HCT116 (cell line): ENCODE measurements at regions not wholly inside any gene's neighbourhood (a gene's known extent, or its start where the extent isn't known, plus 50 kb on each side); places are given as distances from the start of the nearest gene placed in this dataset.
A peak's percentile ranks its signal among the peaks of the same experiment; 100 is the strongest.
"Not testable (repeated sequence)": the region's sequence is repeated elsewhere in the genome, so short reads cannot be mapped to it uniquely, and the experiment has no call there.

Source experiments
- ATAC-seq: fragments of 200-7000 bp; cut with Tn5 transposase; 2 replicates; pipeline ENCODE4 v1.9.1; 2020; ENCODE audit warnings: mild to moderate bottlenecking, moderate library complexity
- BruUV-seq: library from RNA; stranded (reverse); fragments of 400-500 nt; replicated peaks from 2 replicates; lab custom pipeline; 2021; lab: Mats Ljungman, UMichigan
- CTCF ChIA-PET: fragments of 300-600 bp; sonication (Branson Sonifier 250); formaldehyde crosslinking; loops from one replicate; lab custom pipeline; 2021; ENCODE audit warnings: antibody characterized with exemption; lab: Charles Lee
- POLR2A ChIA-PET: fragments of 300-600, 350-600 bp; sonication (Branson Sonifier 250); formaldehyde crosslinking; loops from one replicate; lab custom pipeline; 2021; ENCODE audit warnings: antibody characterized with exemption; lab: Charles Lee
- RAD21 ChIA-PET, 2 experiments: fragments of 300-600 bp; sonication (Branson Sonifier 250); formaldehyde crosslinking; loops; one replicate each; lab custom pipeline; 2023; ENCODE audit warnings: low total read pairs in 2 of 2; ENCODE audit not compliant: uncharacterized antibody in 2 of 2, unreplicated experiment in 2 of 2, low non-redundant PET in 1 of 2; lab: Charles Lee
- DNase-seq: peaks from one replicate; pipeline ENCODE4 v3.0.0-alpha.2; 2010; ENCODE audit warnings: low read depth, low spot score
- H2AFZ ChIP-seq: fragments of 200-600 bp; shearing (Covaris generic), sonication (generic); 2 replicates; pipeline ENCODE4 v1.6.1; 2017; ENCODE audit warnings: low read depth, mixed run types, mixed read lengths, antibody characterized with exemption, low read length; ENCODE audit not compliant: poor library complexity, severe bottlenecking
- H3K27ac ChIP-seq: 2 replicates; pipeline ENCODE4 v1.5.1; 2012; ENCODE audit warnings: low read depth, low read length
- H3K27me3 ChIP-seq: fragments of 200-600 bp; sonication (generic); 2 replicates; pipeline ENCODE4 v1.6.1; 2016; ENCODE audit warnings: mixed run types, low read length, mixed read lengths; ENCODE audit not compliant: insufficient read depth
- H3K36me3 ChIP-seq, 2 experiments: fragments of 200-500 bp in 1 of 2; fragments of 200-600 bp in 1 of 2; sonication (Bioruptor generic) in 1 of 2; sonication (generic) in 1 of 2; 2 replicates each; pipeline versions ENCODE4 v1.5.1 to v1.6.1; 2014 to 2016; ENCODE audit warnings: low read length in 2 of 2, inconsistent platforms in 1 of 2, mixed read lengths in 1 of 2, mixed run types in 1 of 2; ENCODE audit not compliant: insufficient read depth in 2 of 2, control insufficient read depth in 1 of 2
- H3K4me1 ChIP-seq, 2 experiments: fragments of 200-600 bp in 1 of 2; sonication (generic) in 1 of 2; 2 replicates each; pipeline versions ENCODE4 v1.5.1 to v1.6.1; 2012 to 2017; ENCODE audit warnings: low read length in 2 of 2, inconsistent platforms in 1 of 2, mild to moderate bottlenecking in 1 of 2, mixed read lengths in 1 of 2, mixed run types in 1 of 2, moderate library complexity in 1 of 2; ENCODE audit not compliant: insufficient read depth in 2 of 2, control insufficient read depth in 1 of 2
- H3K4me2 ChIP-seq: fragments of 200-600 bp; sonication (generic); 2 replicates; pipeline ENCODE4 v1.6.1; 2017; ENCODE audit warnings: mixed run types, low read length, mixed read lengths
- H3K4me3 ChIP-seq, 2 experiments: fragments of 200-600 bp in 1 of 2; sonication (generic) in 1 of 2; replicated peaks in 1 of 2; 2 replicates each; pipeline ENCODE4 v1.5.1; 2011 to 2016; ENCODE audit warnings: low read length in 2 of 2, control low read depth in 1 of 2, low read depth in 1 of 2, mild to moderate bottlenecking in 1 of 2, mixed read lengths in 1 of 2, mixed run types in 1 of 2
- H3K79me2 ChIP-seq: fragments of 200-600 bp; sonication (generic); 2 replicates; pipeline ENCODE4 v1.6.1; 2017; ENCODE audit warnings: mild to moderate bottlenecking, mixed run types, low read length, moderate library complexity, mixed read lengths; ENCODE audit not compliant: insufficient read depth
- H3K9ac ChIP-seq: fragments of 200-600 bp; sonication (generic); 2 replicates; pipeline ENCODE4 v1.6.1; 2016; ENCODE audit warnings: low read length, mixed read lengths
- H3K9me2 ChIP-seq: fragments of 200-600 bp; sonication (generic), shearing (Covaris generic); 2 replicates; pipeline ENCODE4 v1.6.1; 2017; ENCODE audit warnings: mixed run types, mild to moderate bottlenecking, moderate library complexity; ENCODE audit not compliant: insufficient read depth
- H3K9me3 ChIP-seq, 2 experiments: fragments of 200-500 bp in 1 of 2; fragments of 200-600 bp in 1 of 2; sonication (Bioruptor generic) in 1 of 2; sonication (generic) in 1 of 2; 2 replicates each; pipeline ENCODE4 v1.6.1; 2014 to 2017; ENCODE audit warnings: low read length in 2 of 2, mixed read lengths in 2 of 2, inconsistent platforms in 1 of 2, low read depth in 1 of 2, mild to moderate bottlenecking in 1 of 2, mixed run types in 1 of 2, moderate library complexity in 1 of 2; ENCODE audit not compliant: control insufficient read depth in 1 of 2, insufficient read depth in 1 of 2
- H4K20me1 ChIP-seq: fragments of 200-600 bp; sonication (generic), shearing (Covaris generic); 2 replicates; pipeline ENCODE4 v1.6.1; 2017; ENCODE audit warnings: mixed run types, mild to moderate bottlenecking, moderate library complexity; ENCODE audit not compliant: insufficient read depth
- EGR1 ChIP-seq: IDR thresholded peaks from 2 replicates; pipeline ENCODE4 v1.6.1; 2012; ENCODE audit warnings: low read depth
- EZH2 ChIP-seq: fragments of 200-600 bp; sonication (generic); IDR thresholded peaks from 2 replicates; pipeline ENCODE4 v1.6.1; 2017; ENCODE audit warnings: antibody characterized with exemption, mixed run types
- FOSL1 ChIP-seq: IDR thresholded peaks from 2 replicates; pipeline ENCODE4 v1.6.1; 2012; ENCODE audit warnings: low read depth
- JUND ChIP-seq: IDR thresholded peaks from 2 replicates; pipeline ENCODE4 v1.6.1; 2012
- POLR2A ChIP-seq: IDR thresholded peaks from 2 replicates; pipeline ENCODE4 v1.7.0; 2011; ENCODE audit warnings: borderline replicate concordance; ENCODE audit not compliant: insufficient read depth, insufficient read length; ENCODE audit errors: extremely low read depth
- POLR2AphosphoS5 ChIP-seq: IDR thresholded peaks from 2 replicates; pipeline ENCODE4 v1.6.1; 2011; ENCODE audit warnings: mild to moderate bottlenecking, low read depth, low read length, moderate library complexity
- RAD21 ChIP-seq: IDR thresholded peaks from 2 replicates; pipeline ENCODE4 v1.6.1; 2012; ENCODE audit warnings: low read depth, mild to moderate bottlenecking
- SP1 ChIP-seq: IDR thresholded peaks from 2 replicates; pipeline ENCODE4 v1.6.1; 2012; ENCODE audit warnings: low read depth
- ZNF274 ChIP-seq: fragments of 200-500 bp; sonication (Bioruptor generic); IDR thresholded peaks from 2 replicates; pipeline ENCODE4 v1.6.1; 2014; ENCODE audit warnings: mild to moderate bottlenecking, low read depth, low read length, inconsistent platforms
- intact Hi-C: fragments of 100-400 bp; cut with micrococcal nuclease; formaldehyde crosslinking; loops from 2 replicates; pipeline ENCODE4 v1.10.0; 2022
- TF ChIP-seq, protein P1 (sequence below): IDR thresholded peaks from 2 replicates; pipeline ENCODE4 v1.6.1; 2012
- TF ChIP-seq, protein P2 (sequence below): IDR thresholded peaks from 2 replicates; pipeline ENCODE4 v1.6.1; 2011; ENCODE audit warnings: mild to moderate bottlenecking, low read length, moderate library complexity; ENCODE audit not compliant: insufficient replicate concordance; ENCODE audit errors: extremely low read depth

DNA sequence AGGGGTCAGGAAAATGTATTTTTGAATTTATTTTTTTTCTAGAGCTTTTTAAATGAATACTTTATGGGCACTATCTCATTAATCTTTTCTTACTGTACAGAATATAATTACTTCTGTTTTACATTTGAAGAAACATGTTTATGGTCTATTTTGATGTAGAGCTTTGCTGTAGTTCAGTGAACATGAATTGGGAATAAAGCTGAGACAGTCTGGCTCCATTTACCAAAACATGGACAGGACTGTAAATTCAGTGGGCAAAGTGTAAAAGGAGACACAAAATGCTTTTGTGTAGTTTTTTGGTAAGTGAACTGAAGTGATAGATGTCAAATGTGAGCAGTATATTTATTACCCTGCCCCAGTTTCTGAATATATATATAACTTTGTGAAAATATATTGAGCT is 1298.8 kb upstream of the NXPH2 start:
- Histone ChIP-seq H3K9me3 (no peaks in the 10 kb centered on the region), H3K79me2 (no peaks in the 10 kb centered on the region), H3K4me1 (no peaks in the 10 kb centered on the region), H3K27ac (no peak overlapping the region), H3K36me3 (no peaks in the 10 kb centered on the region), H3K4me3 (no peak overlapping the region), H3K9me2 (no peaks in the 10 kb centered on the region; the same call in 1 of the 2 replicates), H3K9ac (no peak overlapping the region), H4K20me1 (no peaks in the 10 kb centered on the region), H2AFZ (peak overlapping the region; percentile 22), H3K4me2 (no peak overlapping the region), H3K27me3 (no peaks in the 10 kb centered on the region)
- CTCF ChIA-PET = no interaction called here
- no peak for ATAC-seq
- RAD21 ChIA-PET = interaction anchor here in 1 of 2 experiments (0.6 kb wide), 1 partner anchor 54 kb away, joined by 3 read pairs; no protein-coding TSS in a partner anchor
- DNase-seq = no peak
- TF ChIP-seq, protein P1, sequence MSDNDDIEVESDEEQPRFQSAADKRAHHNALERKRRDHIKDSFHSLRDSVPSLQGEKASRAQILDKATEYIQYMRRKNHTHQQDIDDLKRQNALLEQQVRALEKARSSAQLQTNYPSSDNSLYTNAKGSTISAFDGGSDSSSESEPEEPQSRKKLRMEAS = no peak
- no peak for TF ChIP-seq ZNF274
- POLR2A ChIA-PET = no interaction called here
- intact Hi-C loops = no loop called here
- BruUV-seq = no TSS peak

DNA sequence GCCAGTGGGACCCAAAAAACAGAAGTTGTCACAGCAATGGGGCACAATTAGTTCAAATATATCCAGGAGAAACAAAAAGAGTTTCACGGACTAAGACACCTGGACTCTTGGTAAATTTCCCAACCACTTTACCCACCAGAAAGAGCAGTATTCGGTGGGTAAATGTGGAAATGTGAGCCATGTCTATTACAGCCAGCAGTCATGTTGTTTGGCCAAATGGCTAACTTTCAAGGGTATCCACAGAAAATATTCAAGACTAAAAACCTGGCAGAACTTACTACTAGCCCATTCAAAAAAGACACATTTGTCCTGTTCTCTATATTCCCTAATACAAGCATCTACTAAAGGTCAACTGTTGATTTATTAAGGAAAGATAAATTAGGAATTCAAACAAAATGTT is 1296.0 kb upstream of the NXPH2 start:
- Histone ChIP-seq H3K79me2 (no peaks in the 10 kb centered on the region), H3K27me3 (no peaks in the 10 kb centered on the region), H3K4me3 (no peak overlapping the region), H3K9ac (no peak overlapping the region), H3K4me2 (no peak overlapping the region), H3K4me1 (no peaks in the 10 kb centered on the region), H2AFZ (no peak overlapping the region), H3K27ac (no peak overlapping the region), H3K9me2 (no peaks in the 10 kb centered on the region), H3K36me3 (no peaks in the 10 kb centered on the region), H4K20me1 (no peaks in the 10 kb centered on the region), H3K9me3 (no peaks in the 10 kb centered on the region)
- BruUV-seq = no TSS peak
- POLR2A ChIA-PET = no interaction called here
- CTCF ChIA-PET = no interaction called here
- RAD21 ChIA-PET = no interaction called here
- DNase-seq = no peak
- TF ChIP-seq EZH2 = no peak
- TF ChIP-seq JUND = no peak
- TF ChIP-seq POLR2AphosphoS5 = no peak
- TF ChIP-seq POLR2A = no peak
- no peak for TF ChIP-seq EGR1
- TF ChIP-seq, protein P2, sequence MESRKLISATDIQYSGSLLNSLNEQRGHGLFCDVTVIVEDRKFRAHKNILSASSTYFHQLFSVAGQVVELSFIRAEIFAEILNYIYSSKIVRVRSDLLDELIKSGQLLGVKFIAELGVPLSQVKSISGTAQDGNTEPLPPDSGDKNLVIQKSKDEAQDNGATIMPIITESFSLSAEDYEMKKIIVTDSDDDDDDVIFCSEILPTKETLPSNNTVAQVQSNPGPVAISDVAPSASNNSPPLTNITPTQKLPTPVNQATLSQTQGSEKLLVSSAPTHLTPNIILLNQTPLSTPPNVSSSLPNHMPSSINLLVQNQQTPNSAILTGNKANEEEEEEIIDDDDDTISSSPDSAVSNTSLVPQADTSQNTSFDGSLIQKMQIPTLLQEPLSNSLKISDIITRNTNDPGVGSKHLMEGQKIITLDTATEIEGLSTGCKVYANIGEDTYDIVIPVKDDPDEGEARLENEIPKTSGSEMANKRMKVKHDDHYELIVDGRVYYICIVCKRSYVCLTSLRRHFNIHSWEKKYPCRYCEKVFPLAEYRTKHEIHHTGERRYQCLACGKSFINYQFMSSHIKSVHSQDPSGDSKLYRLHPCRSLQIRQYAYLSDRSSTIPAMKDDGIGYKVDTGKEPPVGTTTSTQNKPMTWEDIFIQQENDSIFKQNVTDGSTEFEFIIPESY = no peak
- TF ChIP-seq SP1 = no peak
- no peak for TF ChIP-seq RAD21
- no peak for TF ChIP-seq FOSL1
- TF ChIP-seq, protein P1 = no peak
- ATAC-seq = no peak
- intact Hi-C loops = no loop called here

DNA sequence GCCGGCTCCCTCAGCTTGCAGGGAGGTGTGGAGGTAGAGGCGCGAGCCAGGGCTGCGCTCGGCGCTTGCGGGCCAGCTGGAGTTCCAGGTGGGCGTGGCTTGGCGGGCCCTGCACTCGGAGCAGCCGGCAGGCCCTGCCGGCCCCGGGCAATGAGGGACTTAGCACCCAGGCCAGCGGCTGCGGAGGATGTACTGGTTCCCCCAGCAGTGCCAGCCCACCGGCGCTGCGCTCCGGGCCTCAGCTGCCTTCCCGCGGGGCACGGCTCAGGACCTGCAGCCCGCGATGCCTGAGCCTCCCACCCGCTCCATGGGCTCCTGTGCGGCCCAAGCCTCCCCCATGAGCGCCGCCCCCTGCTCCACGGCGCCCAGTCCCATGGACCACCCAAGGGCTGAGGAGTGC is 1293.6 kb upstream of the NXPH2 start:
- H4K20me1 ChIP-seq, DNase-seq, RAD21 ChIA-PET, H3K36me3 ChIP-seq, H3K4me2 ChIP-seq, H3K4me1 ChIP-seq, intact Hi-C loops, H2AFZ ChIP-seq, H3K9me3 ChIP-seq, POLR2A ChIA-PET, BruUV-seq, H3K9ac ChIP-seq, ATAC-seq, H3K79me2 ChIP-seq, H3K9me2 ChIP-seq, H3K27me3 ChIP-seq, H3K4me3 ChIP-seq, CTCF ChIA-PET, H3K27ac ChIP-seq: not testable (repeated sequence)
